Vagina (tissue), 2 donors: ENCODE measurements at regions not wholly inside any gene's neighbourhood (a gene's known extent, or its start where the extent isn't known, plus 50 kb on each side); places are given as distances from the start of the nearest gene placed in this dataset.
A peak's percentile ranks its signal among the peaks of the same experiment; 100 is the strongest.
"Not testable (repeated sequence)": the region's sequence is repeated elsewhere in the genome, so short reads cannot be mapped to it uniquely, and the experiment has no call there.

Experiments used
- DNase-seq, 2 donors: peaks; one replicate each; pipeline ENCODE4 v3.0.0-alpha.2; 2017; ENCODE audit errors: extremely low spot score in 2 of 2
- H3K27ac ChIP-seq: fragments of 200-600 bp; sonication (generic); one replicate; pipeline ENCODE4 v1.5.1; 2019
- H3K27me3 ChIP-seq: fragments of 200-600 bp; sonication (generic); one replicate; pipeline ENCODE4 v1.5.1; 2019
- H3K36me3 ChIP-seq, 2 donors: fragments of 200-600 bp; sonication (generic); one replicate each; pipeline ENCODE4 v1.5.1; 2017 to 2019
- H3K4me1 ChIP-seq: fragments of 200-600 bp; sonication (generic); one replicate; pipeline ENCODE4 v1.5.1; 2019
- H3K4me3 ChIP-seq, 2 donors: fragments of 200-600 bp; sonication (generic); 1 replicate in 1 of 2; 2 replicates in 1 of 2; pipeline ENCODE4 v1.5.1; 2016 to 2019
- H3K9me3 ChIP-seq: fragments of 200-600 bp; sonication (generic); one replicate; pipeline ENCODE4 v1.5.1; 2019
- POLR2A ChIP-seq, 2 donors: fragments of 450-650 bp; IDR thresholded peaks; one replicate each; pipeline ENCODE4 v1.6.1; 2017; ENCODE audit warnings: antibody characterized with exemption in 2 of 2, mild to moderate bottlenecking in 2 of 2, moderate library complexity in 2 of 2
- POLR2AphosphoS5 ChIP-seq, 2 donors: sonication (generic); formaldehyde crosslinking; IDR thresholded peaks; one replicate each; pipeline ENCODE4 v1.9.0; 2017; ENCODE audit warnings: antibody characterized with exemption in 2 of 2, mild to moderate bottlenecking in 2 of 2, low read depth in 1 of 2; ENCODE audit not compliant: insufficient read depth in 1 of 2
- intact Hi-C: fragments of 100-400 bp; cut with DNase I; formaldehyde crosslinking; loops from one replicate; pipeline ENCODE4 v1.15.1; 2023
- TF ChIP-seq, protein P1 (sequence below), 3 experiments: fragments of 450-650 bp in 2 of 3; fragments of 200-600 bp in 1 of 3; sonication (generic) in 1 of 3; IDR thresholded peaks; one replicate each; pipeline ENCODE4 v1.5.1; 2017 to 2019; ENCODE audit warnings: antibody characterized with exemption in 3 of 3, mild to moderate bottlenecking in 2 of 3, moderate library complexity in 2 of 3

DNA sequence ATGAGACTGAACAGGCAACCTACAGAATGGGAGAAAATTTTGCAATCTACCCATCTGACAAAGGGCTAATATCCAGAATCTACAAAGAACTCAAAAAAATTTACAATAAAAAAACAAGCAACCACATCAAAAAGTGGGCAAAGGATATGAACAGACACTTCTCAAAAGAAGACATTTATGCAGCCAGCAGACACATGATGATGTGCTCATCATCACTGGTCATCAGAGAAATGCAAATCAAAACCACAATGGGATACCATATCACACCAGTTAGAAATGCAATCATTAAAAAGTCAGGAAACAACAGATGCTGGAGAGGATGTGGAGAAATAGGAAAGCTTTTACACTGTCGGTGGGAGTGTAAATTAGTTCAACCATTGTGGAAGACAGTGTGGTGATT is 51.7 kb upstream of the PAXBP1 start:
- H3K36me3 ChIP-seq, H3K4me1 ChIP-seq, H3K27me3 ChIP-seq, H3K27ac ChIP-seq, DNase-seq, intact Hi-C loops, H3K4me3 ChIP-seq, H3K9me3 ChIP-seq: not testable (repeated sequence)

DNA sequence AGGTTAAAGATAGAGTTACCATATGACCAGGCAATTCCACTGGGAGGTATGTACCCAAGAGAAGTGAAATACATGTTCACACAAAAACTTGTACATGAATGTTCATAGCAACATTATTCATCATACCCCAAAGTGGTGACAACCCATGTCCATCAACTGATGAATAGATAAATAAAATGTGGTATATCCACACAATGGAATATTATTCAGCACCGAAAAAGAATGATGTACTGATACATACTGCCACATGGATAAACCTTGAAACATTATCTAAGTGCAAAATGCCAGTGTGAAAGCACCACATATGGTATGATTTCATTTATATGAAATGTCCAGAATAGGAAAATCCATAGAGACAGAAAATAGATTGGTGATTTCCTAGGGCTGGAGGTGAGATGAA is 53.4 kb upstream of the PAXBP1 start:
- Histone ChIP-seq H3K4me3 (no peak overlapping the region), H3K36me3 (no peaks in the 10 kb centered on the region), H3K4me1 (no peaks in the 10 kb centered on the region), H3K9me3 (no peaks in the 10 kb centered on the region), H3K27me3 (no peaks in the 10 kb centered on the region), H3K27ac (no peak overlapping the region)
- TF ChIP-seq, protein P1, sequence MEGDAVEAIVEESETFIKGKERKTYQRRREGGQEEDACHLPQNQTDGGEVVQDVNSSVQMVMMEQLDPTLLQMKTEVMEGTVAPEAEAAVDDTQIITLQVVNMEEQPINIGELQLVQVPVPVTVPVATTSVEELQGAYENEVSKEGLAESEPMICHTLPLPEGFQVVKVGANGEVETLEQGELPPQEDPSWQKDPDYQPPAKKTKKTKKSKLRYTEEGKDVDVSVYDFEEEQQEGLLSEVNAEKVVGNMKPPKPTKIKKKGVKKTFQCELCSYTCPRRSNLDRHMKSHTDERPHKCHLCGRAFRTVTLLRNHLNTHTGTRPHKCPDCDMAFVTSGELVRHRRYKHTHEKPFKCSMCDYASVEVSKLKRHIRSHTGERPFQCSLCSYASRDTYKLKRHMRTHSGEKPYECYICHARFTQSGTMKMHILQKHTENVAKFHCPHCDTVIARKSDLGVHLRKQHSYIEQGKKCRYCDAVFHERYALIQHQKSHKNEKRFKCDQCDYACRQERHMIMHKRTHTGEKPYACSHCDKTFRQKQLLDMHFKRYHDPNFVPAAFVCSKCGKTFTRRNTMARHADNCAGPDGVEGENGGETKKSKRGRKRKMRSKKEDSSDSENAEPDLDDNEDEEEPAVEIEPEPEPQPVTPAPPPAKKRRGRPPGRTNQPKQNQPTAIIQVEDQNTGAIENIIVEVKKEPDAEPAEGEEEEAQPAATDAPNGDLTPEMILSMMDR (IDR thresholded peaks at IDR 0.05) = no peak
- TF ChIP-seq POLR2A (IDR thresholded peaks at IDR 0.05) = no peak
- no peak for TF ChIP-seq POLR2AphosphoS5 (IDR thresholded peaks at IDR 0.05; ENCODE audit: insufficient read depth in 1 of 2, low read depth in 1 of 2)
- no peak for DNase-seq
- intact Hi-C loops = no loop called here

DNA sequence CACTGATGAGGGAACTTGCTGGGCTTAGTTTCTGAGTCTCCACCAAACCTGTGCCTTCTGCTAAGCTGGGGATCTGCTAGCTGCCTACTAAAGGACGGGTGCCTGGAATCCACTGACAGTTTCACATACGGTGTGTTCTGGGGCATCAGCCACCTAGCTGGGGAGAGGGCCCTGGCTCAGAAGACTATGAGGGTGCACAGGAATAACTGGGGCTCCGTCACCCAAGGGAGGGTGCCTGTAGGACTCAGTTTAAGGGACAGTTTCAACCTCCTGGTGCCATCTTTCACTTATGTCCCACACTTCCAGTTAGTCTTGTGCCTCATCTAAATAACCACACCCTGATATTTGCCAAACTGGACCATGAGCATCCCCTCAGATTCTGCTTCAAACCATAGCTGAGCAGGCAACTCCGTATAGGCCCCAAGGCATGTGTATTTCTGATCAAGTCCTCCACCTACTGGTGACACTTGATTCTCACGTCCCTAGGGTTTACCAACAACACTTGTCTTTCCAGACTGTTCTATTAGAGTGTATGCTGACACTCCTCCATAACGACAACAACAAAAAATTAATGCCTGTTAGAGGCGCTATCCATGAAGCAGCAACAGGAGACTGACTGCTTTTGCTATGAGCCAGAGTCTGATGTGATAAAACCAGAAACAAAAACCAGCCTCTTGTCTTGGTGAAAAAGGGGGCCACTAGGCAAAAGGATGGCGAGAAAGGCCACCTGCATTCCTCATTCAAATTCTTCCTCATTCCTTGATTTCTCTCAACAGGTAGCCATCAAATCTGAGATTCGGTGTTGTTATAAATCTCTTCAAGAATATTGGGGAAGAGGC is 55.0 kb upstream of the PAXBP1 start:
- intact Hi-C loops = no loop called here
- H3K27me3 ChIP-seq = no peaks in the 10 kb centered on the region
- TF ChIP-seq POLR2A (IDR thresholded peaks at IDR 0.05) (no peak), POLR2AphosphoS5 (IDR thresholded peaks at IDR 0.05; ENCODE audit: insufficient read depth in 1 of 2, low read depth in 1 of 2) (no peak)
- TF ChIP-seq, protein P1 (IDR thresholded peaks at IDR 0.05) = peak in 2 of 3 experiments; percentile 23 to 38
- no peak overlapping the region for H3K27ac ChIP-seq
- H3K4me1 ChIP-seq = no peaks in the 10 kb centered on the region
- no peak overlapping the region for H3K4me3 ChIP-seq
- DNase-seq = no peak
- H3K36me3 ChIP-seq = no peaks in the 10 kb centered on the region
- H3K9me3 ChIP-seq = no peaks in the 10 kb centered on the region

DNA sequence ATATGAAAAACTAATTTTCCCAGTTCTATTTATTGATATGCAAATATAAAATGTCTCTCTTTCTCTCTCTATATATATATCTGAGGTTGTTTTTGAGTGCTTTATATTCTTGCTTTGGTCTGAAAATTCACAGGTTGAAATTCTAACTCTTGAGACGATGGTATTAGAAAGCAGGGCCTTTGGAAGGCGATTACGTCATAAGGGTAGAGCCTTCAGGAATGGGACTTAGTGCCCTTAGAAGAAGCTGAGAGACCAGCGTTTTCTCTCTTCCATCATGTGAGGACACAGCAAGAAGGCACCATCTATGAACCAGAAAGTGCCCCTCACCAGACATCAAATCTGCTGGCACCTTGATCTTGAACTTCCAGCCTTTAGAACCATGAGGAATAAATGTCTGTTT is 57.4 kb upstream of the PAXBP1 start:
- no peaks in the 10 kb centered on the region for H3K36me3 ChIP-seq
- intact Hi-C loops = no loop called here
- no peak overlapping the region for H3K4me3 ChIP-seq
- H3K4me1 ChIP-seq = no peaks in the 10 kb centered on the region
- H3K27ac ChIP-seq = no peak overlapping the region
- DNase-seq = no peak
- TF ChIP-seq POLR2A (IDR thresholded peaks at IDR 0.05) = no peak
- TF ChIP-seq, protein P1 (IDR thresholded peaks at IDR 0.05) = no peak
- no peaks in the 10 kb centered on the region for H3K9me3 ChIP-seq
- H3K27me3 ChIP-seq = no peaks in the 10 kb centered on the region

DNA sequence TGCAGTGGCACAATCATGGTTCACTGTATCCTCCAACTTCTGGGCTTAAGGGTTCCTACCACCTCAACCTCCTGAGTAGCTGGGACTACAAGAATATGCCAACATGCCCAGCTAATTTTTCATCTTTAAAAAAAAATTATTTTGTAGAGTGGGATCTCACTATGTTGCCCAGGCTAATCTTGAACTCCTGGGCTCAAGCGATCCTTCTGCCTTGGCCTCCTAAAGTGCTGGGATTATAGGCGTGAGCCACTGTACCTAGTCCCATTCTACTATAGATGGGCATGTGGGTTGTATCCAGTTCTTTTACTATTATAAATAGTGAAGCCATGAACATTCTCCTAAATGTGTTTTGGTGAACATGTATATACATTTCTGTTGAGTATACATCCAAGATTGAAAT is 57.9 kb upstream of the PAXBP1 start:
- intact Hi-C loops = no loop called here
- Histone ChIP-seq H3K9me3 (no peaks in the 10 kb centered on the region), H3K4me3 (no peak overlapping the region), H3K36me3 (no peaks in the 10 kb centered on the region), H3K27ac (no peak overlapping the region), H3K4me1 (no peaks in the 10 kb centered on the region), H3K27me3 (no peaks in the 10 kb centered on the region)
- TF ChIP-seq, protein P1 (IDR thresholded peaks at IDR 0.05) = no peak
- TF ChIP-seq POLR2AphosphoS5 (IDR thresholded peaks at IDR 0.05; ENCODE audit: insufficient read depth in 1 of 2, low read depth in 1 of 2) = no peak
- TF ChIP-seq POLR2A (IDR thresholded peaks at IDR 0.05) = no peak
- DNase-seq = no peak

DNA sequence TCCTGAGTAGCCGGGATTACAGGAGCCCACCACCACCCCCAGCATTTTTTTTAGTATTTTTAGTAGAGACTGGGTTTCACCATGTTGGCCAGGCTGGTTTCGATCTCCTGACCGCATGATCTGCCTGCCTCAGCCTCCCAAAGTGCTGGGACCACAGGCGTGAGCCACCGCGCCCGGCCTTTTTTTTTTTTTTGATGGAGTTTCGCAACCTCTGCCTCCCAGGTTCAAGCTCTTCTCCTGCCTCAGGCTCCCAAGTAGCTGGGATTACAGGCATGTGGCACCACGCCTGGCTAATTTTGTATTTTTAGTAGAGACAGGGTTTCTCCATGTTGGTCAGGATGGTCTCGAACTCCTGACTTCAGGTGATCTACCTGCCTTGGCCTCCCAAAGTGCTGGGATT is 60.2 kb upstream of the PAXBP1 start:
- H3K4me3 ChIP-seq, H3K27ac ChIP-seq, H3K9me3 ChIP-seq, H3K4me1 ChIP-seq, intact Hi-C loops, DNase-seq, H3K27me3 ChIP-seq, H3K36me3 ChIP-seq: not testable (repeated sequence)
